NCI-H446 (cell line): ENCODE measurements at regions not wholly inside any gene's neighbourhood (a gene's known extent, or its start where the extent isn't known, plus 50 kb on each side); places are given as distances from the start of the nearest gene placed in this dataset.
"Not testable (repeated sequence)": the region's sequence is repeated elsewhere in the genome, so short reads cannot be mapped to it uniquely, and the experiment has no call there.

Experiments
- DNase-seq, 2 experiments: peaks; one replicate each; lab custom pipeline; 2025; lab: John Stamatoyannopoulos, UW

GRCh38 chr2:105691947-105692390 lies 52.7 kb upstream of the NCK2 start:
- no peak for DNase-seq

DNA sequence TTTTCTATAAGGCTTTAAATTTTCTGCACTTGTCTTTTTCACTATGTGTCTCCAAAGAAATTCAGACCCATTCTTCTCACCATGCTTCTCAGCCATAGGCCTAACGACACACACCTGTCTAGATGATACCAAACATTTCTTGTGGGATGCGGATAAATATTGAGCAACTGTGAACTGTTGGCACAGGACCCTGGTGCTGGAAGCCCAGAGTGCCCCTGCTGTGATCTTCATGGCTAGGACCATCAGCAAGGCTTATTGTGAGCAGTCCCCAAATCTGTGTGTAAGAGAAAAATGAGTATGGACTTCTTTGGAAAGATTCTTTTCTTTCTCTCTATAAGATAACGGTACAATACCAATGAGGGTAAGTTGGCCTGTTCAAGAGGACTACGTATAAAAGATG lies 54.1 kb upstream of the NCK2 start:
- DNase-seq = no peak

- DNase-seq = no peak
These were observed 55.2 kb upstream of the NCK2 start for GRCh38 chr2:105689484-105689883.

GRCh38 chr2:105688946-105689345 lies 55.8 kb upstream of the NCK2 start:
- DNase-seq = no peak

- no peak for DNase-seq
These were observed 58.1 kb upstream of the NCK2 start for GRCh38 chr2:105686588-105686987.

DNA sequence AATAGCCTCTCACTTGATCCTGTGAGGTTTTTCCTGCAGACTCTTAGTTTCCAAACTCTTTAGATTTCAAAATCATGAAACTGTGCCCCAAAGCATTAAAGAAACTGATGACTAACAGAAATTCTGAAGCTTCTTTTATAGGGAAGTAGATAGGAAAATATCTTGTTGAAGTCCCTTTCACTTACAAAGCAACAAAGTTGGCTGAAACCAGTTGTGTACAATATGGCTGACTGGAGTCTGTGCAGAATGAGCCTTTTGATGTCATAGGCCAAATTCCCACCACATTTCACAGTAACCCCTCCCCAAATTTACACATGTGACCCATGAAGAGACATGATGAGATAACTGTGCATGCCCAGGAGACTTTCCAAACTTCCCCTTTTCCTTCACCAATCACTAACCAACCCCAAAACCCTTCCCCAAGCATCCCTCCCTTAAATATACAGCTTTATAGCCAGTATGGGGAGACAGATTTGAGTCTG lies 61.7 kb upstream of the NCK2 start:
- no peak for DNase-seq

DNA sequence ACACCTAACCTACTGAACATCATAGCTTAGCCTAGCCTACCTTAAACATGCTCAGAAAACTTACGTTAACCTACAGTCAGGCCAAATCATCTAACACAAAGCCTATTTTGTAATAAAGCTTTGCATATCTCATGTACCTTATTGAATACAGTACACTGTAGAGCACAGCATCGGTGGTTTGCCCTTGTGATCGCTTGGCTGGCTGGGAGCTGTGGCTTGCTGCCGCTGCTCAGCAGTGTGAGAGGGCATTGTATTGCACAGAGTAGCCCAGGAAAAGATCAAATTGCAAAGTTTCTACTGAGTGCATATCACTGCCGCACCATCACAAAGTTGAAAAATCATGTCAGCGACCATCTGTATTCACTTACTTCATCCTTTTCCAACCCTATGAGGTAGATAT lies 62.3 kb upstream of the NCK2 start:
- DNase-seq = no peak

GRCh38 chr2:105681927-105682326 lies 62.8 kb upstream of the NCK2 start:
- DNase-seq = no peak

- no peak for DNase-seq
These were observed 64.4 kb upstream of the NCK2 start for GRCh38 chr2:105680357-105680756.

GRCh38 chr2:105678346-105678745 lies 66.4 kb upstream of the NCK2 start:
- DNase-seq = no peak

DNA sequence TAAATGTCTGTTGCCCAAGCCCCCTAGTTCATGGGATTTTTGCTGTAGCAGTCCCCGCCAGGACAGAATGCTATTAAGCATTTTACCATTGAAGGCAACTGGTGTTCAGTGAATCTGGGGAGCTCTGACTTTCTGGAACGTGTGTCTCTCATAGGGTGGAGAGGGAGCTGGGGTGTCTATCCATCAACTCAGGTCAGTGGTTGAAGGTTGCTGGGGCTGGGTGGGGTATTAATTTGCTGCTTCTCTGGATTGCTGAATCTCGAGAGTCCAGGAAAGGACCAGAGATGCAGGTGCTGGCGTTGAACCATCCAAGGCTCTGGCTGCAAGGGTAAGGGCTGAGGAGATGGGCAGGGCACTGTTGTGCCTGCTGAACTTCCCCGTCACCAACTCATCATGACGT lies 66.8 kb upstream of the NCK2 start:
- no peak for DNase-seq

DNA sequence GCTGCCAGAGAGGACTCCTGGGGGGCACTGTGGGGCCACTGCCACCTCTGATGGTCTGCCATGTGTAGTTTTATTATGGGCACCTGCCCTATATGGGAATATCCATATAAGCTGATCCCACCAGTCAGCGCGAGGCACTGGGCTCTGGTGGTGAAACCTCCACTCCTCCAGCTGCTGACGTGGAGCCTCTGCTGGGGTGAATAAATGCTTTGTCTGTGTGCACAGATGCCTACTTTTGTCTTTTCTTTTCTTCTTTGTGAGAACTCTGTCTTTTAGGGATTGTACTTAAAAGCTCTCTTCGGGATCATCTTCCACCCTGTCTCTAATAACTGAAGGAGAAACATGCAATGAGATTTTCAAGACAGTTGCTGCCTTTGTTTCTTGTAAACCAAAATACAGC lies 68.9 kb upstream of the NCK2 start:
- no peak for DNase-seq

DNA sequence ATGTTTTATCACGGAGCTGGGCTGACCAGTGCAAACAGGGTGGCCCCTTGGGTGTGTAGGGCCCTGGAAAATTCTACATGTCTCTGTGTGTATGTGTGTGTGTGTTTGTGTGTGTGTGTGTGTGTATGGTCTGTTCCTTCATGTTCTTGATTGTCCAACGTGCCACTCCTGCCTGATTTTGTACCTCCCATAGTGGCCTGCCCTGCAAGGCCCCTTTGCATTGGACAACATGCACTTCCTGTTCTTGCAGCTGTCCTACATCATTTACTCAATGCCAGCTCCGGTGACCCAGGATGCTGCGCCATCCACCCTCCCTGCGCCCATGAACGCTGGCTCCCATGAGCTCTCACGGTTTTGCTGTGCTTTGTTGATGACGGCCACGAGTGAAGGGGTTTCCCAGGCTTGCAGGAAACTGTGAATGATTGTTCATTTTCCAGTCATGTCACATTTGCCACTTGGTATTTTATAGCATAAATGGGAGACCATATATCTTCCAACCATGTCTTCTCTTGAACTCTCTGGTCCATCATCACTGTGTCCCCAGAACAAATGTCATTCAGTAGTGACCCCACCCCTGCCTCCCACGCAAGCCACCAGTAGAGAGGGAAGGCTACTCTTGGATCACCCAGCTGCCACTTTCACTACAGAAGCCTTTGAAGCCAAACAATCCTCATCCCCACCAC lies 69.7 kb upstream of the NCK2 start:
- DNase-seq = no peak

GRCh38 chr2:105674401-105674800 lies 70.3 kb upstream of the NCK2 start:
- DNase-seq = no peak

DNA sequence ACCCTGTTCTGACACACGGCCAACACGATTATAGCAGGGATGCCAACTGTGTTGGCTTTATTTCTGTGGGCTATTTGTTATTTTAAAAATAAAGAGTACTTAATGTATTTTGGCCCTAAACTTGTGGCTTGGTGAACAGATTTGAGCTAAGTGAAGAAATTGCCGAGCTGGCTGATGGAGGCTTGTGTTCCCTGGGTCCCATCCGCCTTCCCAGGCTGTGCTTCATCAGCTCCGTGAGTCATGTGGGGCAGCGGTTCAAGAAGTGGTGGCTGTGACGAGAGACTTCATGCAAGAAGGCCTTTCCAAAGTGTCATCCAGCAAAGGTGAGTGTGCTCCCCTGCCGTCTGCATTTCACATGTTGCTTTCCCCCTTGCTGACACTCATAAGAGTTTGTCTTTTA lies 73.6 kb upstream of the NCK2 start:
- DNase-seq = peak in 1 of 2 experiments; percentile 57

- no peak for DNase-seq
These were observed 75.3 kb upstream of the NCK2 start for GRCh38 chr2:105669384-105669891.

- DNase-seq = no peak
These were observed 79.2 kb upstream of the NCK2 start for GRCh38 chr2:105665480-105665879.

GRCh38 chr2:105660489-105660888 lies 84.2 kb upstream of the NCK2 start:
- no peak for DNase-seq

GRCh38 chr2:105655723-105656606 lies 88.7 kb upstream of the NCK2 start:
- not testable (repeated sequence) for DNase-seq

- no peak for DNase-seq
These were observed 89.5 kb upstream of the NCK2 start for GRCh38 chr2:105655244-105655643.

GRCh38 chr2:105654474-105655004 lies 90.2 kb upstream of the NCK2 start:
- DNase-seq = no peak

- no peak for DNase-seq
These were observed 91.4 kb upstream of the NCK2 start for GRCh38 chr2:105653302-105653701.
